Kidney (tissue), 13 donors: ENCODE measurements at regions not wholly inside any gene's neighbourhood (a gene's known extent, or its start where the extent isn't known, plus 50 kb on each side); places are given as distances from the start of the nearest gene placed in this dataset.
A peak's percentile ranks its signal among the peaks of the same experiment; 100 is the strongest.
"Not testable (repeated sequence)": the region's sequence is repeated elsewhere in the genome, so short reads cannot be mapped to it uniquely, and the experiment has no call there.

Experiments
- DNase-seq, 5 donors: peaks; one replicate each; pipeline ENCODE4 v3.0.0-alpha.2; 2013 to 2020
- FAIRE-seq: peaks from 2 replicates; lab custom pipeline; 2012; peaks lifted over from hg19 to GRCh38; lab: Jason Lieb, UNC
- H3K27ac ChIP-seq, 2 donors: one replicate each; pipeline ENCODE4 v1.7.0; 2013; ENCODE audit warnings: low read depth in 2 of 2, low read length in 2 of 2, inconsistent platforms in 1 of 2
- H3K27me3 ChIP-seq: one replicate; pipeline ENCODE4 v1.7.1; 2013; ENCODE audit warnings: low read length, inconsistent platforms; ENCODE audit not compliant: control insufficient read depth, insufficient read depth
- H3K36me3 ChIP-seq, 3 donors: one replicate each; pipeline versions ENCODE4 v1.7.0 to v1.7.1; 2013; ENCODE audit warnings: low read length in 3 of 3, control low read depth in 1 of 3, inconsistent platforms in 1 of 3; ENCODE audit not compliant: insufficient read depth in 3 of 3, control insufficient read depth in 2 of 3
- H3K4me1 ChIP-seq, 3 donors: one replicate each; pipeline versions ENCODE4 v1.7.0 to v1.7.1; 2013; ENCODE audit warnings: low read length in 3 of 3, inconsistent platforms in 1 of 3, low read depth in 1 of 3; ENCODE audit not compliant: control insufficient read depth in 2 of 3, insufficient read depth in 2 of 3
- H3K4me3 ChIP-seq, 3 donors: one replicate each; pipeline versions ENCODE4 v1.7.0 to v1.8.1; 2013; ENCODE audit warnings: low read length in 3 of 3, control low read depth in 1 of 3, inconsistent platforms in 1 of 3
- H3K9ac ChIP-seq, 3 donors: one replicate each; pipeline versions ENCODE4 v1.7.0 to v1.7.1; 2013; ENCODE audit warnings: low read length in 3 of 3, control low read depth in 1 of 3, inconsistent platforms in 1 of 3
- H3K9me3 ChIP-seq, 3 donors: one replicate each; pipeline versions ENCODE4 v1.7.0 to v1.7.1; 2013; ENCODE audit warnings: low read length in 3 of 3, control low read depth in 1 of 3, inconsistent platforms in 1 of 3; ENCODE audit not compliant: control insufficient read depth in 2 of 3, insufficient read depth in 1 of 3
- CTCF ChIP-seq: IDR thresholded peaks from 3 replicates; pipeline ENCODE4 v1.5.1; 2012; ENCODE audit warnings: mild to moderate bottlenecking, moderate library complexity, borderline replicate concordance; ENCODE audit not compliant: insufficient read depth; ENCODE audit errors: extremely low read depth
- intact Hi-C: fragments of 100-400 bp; cut with DNase I; formaldehyde crosslinking; loops from one replicate; pipeline ENCODE4 v1.11.1; 2022
- donor health status: control.
- donor health status: control.
- donor health status: control.
- donor health status: control.
- donor health status: control.
- donor health status: DM: yes; HTN: yes; CAD: no.
- donor health status: Normal renal cell carcinoma (clear cell type).

DNA sequence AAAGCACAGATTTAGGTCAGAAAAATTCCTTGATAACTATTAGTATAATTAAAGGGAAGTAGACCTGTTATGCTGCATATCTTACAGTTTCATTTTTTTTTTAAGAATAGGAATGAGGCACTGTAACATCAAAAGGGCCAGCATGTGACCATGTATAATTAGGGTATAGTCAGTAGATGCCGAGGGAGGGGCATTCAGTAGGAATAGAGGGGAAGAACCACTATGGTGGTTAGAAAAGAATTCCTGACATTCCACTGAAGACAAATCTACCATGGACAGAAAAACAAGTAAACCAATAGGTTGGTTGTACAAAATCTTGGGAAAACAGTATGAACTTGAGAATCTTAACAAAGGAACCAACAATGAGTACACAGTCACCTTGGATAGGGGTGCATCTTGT, 78.4 kb upstream of the CCDC179 start:
- H3K27ac ChIP-seq = no peak overlapping the region
- FAIRE-seq (no peak), DNase-seq (no peak)
- H3K9me3 ChIP-seq = no peaks in the 10 kb centered on the region
- TF ChIP-seq CTCF = no peak
- intact Hi-C loops = no loop called here
- H3K9ac ChIP-seq = no peak overlapping the region
- no peaks in the 10 kb centered on the region for H3K36me3 ChIP-seq
- H3K27me3 ChIP-seq = no peaks in the 10 kb centered on the region
- H3K4me3 ChIP-seq = no peak overlapping the region
- no peaks in the 10 kb centered on the region for H3K4me1 ChIP-seq

DNA sequence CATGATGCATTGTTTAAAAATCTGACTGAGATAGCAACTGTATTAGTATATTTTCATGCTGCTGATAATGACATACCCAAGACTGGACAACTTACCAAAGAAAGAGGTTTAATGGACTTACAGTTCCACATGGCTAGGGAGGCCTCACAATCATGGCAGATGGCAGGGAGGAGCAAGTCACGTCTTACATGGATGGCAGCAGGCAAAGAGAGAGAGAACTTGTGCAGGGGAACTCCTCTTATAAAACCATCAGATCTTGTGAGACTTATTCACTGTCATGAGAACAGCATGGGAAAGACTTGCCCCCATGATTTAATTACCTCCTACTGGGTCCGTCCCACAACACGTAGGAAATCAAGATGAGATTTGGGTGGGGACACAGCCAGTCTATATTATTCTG, 81.3 kb upstream of the CCDC179 start:
- H3K36me3 ChIP-seq, H3K4me3 ChIP-seq, H3K4me1 ChIP-seq, intact Hi-C loops, H3K9ac ChIP-seq, DNase-seq, FAIRE-seq, H3K27ac ChIP-seq, H3K9me3 ChIP-seq, H3K27me3 ChIP-seq: not testable (repeated sequence)

DNA sequence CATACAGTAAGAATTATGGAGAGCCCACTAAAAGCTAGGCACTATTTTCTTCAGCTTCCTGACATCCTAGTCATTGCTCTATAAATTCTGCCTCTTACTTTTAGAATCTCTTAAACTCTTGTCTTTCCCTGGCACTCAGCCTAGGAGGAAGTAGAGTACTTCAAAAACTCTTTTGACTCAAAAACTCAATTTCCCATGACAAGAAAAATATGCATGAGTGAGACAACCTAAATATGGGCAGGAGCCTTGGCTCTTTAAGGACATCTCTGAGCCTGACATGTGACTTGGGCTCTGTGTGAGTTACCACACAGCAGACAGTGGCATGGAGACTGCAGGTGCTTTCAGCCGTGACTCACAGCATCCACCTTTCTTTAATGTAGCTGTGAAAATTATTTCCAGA, 97.5 kb upstream of the CCDC179 start:
- Histone ChIP-seq H3K4me1 (no peaks in the 10 kb centered on the region), H3K4me3 (no peak overlapping the region), H3K36me3 (no peaks in the 10 kb centered on the region), H3K9me3 (no peaks in the 10 kb centered on the region), H3K9ac (no peak overlapping the region), H3K27ac (no peak overlapping the region), H3K27me3 (no peaks in the 10 kb centered on the region)
- no peak for TF ChIP-seq CTCF
- DNase-seq = peak in 2 of 5 donors; percentile 6 to 12
- no peak for FAIRE-seq
- intact Hi-C loops = no loop called here

DNA sequence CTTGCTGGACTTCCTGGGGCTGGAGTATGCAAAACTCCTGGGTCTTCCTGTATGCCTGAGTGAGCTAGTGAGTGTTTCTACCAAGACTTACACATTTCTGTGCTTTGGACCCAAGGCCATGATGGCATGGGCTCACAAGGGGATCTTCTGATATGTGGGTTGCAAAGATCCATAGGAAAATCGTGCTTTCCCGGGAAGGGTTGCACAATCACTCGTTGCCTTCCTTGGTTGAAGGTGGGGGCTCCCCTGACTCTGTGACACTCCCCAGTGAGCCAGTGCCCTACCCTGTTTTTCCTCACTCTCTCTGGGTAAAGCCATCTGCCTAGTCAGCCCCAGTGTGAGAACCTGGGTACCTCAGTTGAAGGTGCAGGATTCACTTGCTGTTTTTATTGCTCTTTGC, 114.0 kb upstream of the CCDC179 start:
- DNase-seq (no peak), FAIRE-seq (no peak)
- TF ChIP-seq CTCF = no peak
- Histone ChIP-seq H3K27ac (no peak overlapping the region), H3K27me3 (no peaks in the 10 kb centered on the region), H3K9me3 (peaks cover 0 to 3% (median 0%) of the 10 kb centered on the region in 3 donors), H3K36me3 (no peaks in the 10 kb centered on the region), H3K9ac (no peak overlapping the region), H3K4me1 (no peaks in the 10 kb centered on the region), H3K4me3 (no peak overlapping the region)
- intact Hi-C loops = no loop called here
